Esophagus squamous epithelium (tissue), 5 donors: ENCODE measurements at regions not wholly inside any gene's neighbourhood (a gene's known extent, or its start where the extent isn't known, plus 50 kb on each side); places are given as distances from the start of the nearest gene placed in this dataset.

Experiments
- DNase-seq: peaks from one replicate; lab custom pipeline; 2025; lab: John Stamatoyannopoulos, UW
- H3K27ac ChIP-seq, 4 donors: fragments of 200-600 bp; sonication (generic); one replicate each; pipeline ENCODE4 v1.5.1; 2016 to 2019; ENCODE audit warnings: mild to moderate bottlenecking in 1 of 4
- H3K27me3 ChIP-seq, 4 donors: fragments of 200-600 bp; sonication (generic); 1 replicate in 3 of 4; 2 replicates in 1 of 4; pipeline versions ENCODE4 v1.5.1 to v1.6.0; 2017 to 2021; ENCODE audit warnings: antibody characterized with exemption in 1 of 4
- H3K36me3 ChIP-seq, 3 donors: fragments of 200-600 bp; sonication (generic); one replicate each; pipeline ENCODE4 v1.5.1; 2016 to 2019
- H3K4me1 ChIP-seq, 3 donors: fragments of 200-600 bp; sonication (generic); one replicate each; pipeline ENCODE4 v1.5.1; 2017 to 2019
- H3K4me3 ChIP-seq, 4 donors: fragments of 200-600 bp; sonication (generic); 1 replicate in 3 of 4; 2 replicates in 1 of 4; pipeline ENCODE4 v1.5.1; 2016 to 2019; ENCODE audit warnings: mild to moderate bottlenecking in 2 of 4, moderate library complexity in 1 of 4
- H3K9me3 ChIP-seq, 3 donors: fragments of 200-600 bp; sonication (generic); one replicate each; pipeline ENCODE4 v1.5.1; 2016 to 2019
- POLR2A ChIP-seq, 4 donors: fragments of 450-650 bp; IDR thresholded peaks; one replicate each; pipeline ENCODE4 v1.6.1; 2017; ENCODE audit warnings: antibody characterized with exemption in 4 of 4, mild to moderate bottlenecking in 4 of 4, moderate library complexity in 3 of 4
- WGBS, 2 donors: methylation state at CpG; one replicate each; pipeline ENCODE4 v1.1.5; 2018; 5-methylcytosine and 5-hydroxymethylcytosine counted together
- intact Hi-C: fragments of 100-400 bp; cut with DNase I; formaldehyde crosslinking; loops from one replicate; pipeline ENCODE4 v1.15.0; 2022
- TF ChIP-seq, protein P1 (sequence below), 6 experiments: fragments of 450-650 bp in 4 of 6; fragments of 200-600 bp in 2 of 6; sonication (generic) in 2 of 6; IDR thresholded peaks; one replicate each; pipeline ENCODE4 v1.5.1; 2016 to 2019; ENCODE audit warnings: antibody characterized with exemption in 6 of 6, mild to moderate bottlenecking in 4 of 6, moderate library complexity in 4 of 6
- donor health status: DM: yes; HTN: yes; CAD: no.

DNA sequence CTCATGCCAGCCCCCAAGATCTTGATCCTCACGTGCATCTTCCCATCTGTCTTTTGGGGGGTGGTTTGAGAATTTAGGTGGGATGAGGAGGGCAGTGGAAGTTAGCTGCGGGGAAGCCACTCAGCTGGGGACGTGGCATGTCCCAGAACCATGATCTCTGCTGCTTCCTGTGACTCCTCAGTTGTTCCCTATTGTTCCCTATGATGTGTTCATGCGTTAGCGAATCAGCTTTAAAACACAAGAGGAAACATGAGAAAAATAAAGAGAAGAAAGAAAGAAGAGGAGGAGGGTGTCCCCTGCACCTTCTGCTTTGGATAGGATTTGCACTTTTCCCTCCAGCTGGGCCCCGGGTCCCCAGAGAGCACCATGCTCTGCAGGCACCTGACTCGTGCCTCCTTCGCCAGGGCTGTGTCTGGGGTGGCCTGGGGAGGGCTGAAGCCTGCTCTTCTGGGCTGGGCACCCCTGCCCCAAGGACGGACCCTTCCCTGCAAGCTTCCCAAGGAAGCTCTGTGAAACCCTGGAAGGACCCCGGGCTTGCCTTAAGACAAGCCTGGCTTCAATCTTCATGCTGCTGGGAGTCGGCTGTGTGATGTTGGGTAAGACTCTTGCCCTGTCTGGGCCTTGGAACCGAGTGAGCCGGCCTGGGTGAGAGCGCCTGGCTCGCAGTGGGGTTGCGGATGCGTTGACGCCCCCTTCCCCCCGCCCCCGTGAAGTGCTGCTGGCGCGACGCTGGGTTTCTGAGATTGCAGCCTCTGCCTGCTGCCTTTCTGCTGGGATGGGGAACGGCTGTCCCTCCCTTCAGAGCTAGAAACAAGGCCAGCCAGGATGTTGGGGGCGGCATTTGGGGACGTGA lies 62.8 kb upstream of the CIBAR2 start:
- H3K27me3 ChIP-seq = peaks cover 0 to 85% (median 3%) of the 10 kb centered on the region in 4 donors
- DNase-seq = no peak
- 54 to 60% methylated on average over 10 to 18 of the region's 26 CpGs for WGBS, 2 donors
- H3K36me3 ChIP-seq = no peaks in the 10 kb centered on the region
- TF ChIP-seq POLR2A (IDR thresholded peaks at IDR 0.05) = no peak
- TF ChIP-seq, protein P1, sequence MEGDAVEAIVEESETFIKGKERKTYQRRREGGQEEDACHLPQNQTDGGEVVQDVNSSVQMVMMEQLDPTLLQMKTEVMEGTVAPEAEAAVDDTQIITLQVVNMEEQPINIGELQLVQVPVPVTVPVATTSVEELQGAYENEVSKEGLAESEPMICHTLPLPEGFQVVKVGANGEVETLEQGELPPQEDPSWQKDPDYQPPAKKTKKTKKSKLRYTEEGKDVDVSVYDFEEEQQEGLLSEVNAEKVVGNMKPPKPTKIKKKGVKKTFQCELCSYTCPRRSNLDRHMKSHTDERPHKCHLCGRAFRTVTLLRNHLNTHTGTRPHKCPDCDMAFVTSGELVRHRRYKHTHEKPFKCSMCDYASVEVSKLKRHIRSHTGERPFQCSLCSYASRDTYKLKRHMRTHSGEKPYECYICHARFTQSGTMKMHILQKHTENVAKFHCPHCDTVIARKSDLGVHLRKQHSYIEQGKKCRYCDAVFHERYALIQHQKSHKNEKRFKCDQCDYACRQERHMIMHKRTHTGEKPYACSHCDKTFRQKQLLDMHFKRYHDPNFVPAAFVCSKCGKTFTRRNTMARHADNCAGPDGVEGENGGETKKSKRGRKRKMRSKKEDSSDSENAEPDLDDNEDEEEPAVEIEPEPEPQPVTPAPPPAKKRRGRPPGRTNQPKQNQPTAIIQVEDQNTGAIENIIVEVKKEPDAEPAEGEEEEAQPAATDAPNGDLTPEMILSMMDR (IDR thresholded peaks at IDR 0.05) = no peak
- intact Hi-C loops = no loop called here
- no peak overlapping the region for H3K27ac ChIP-seq
- H3K4me3 ChIP-seq = no peak overlapping the region
- H3K9me3 ChIP-seq = no peaks in the 10 kb centered on the region
- H3K4me1 ChIP-seq = peaks cover 6 to 71% (median 17%) of the 10 kb centered on the region in 3 donors

DNA sequence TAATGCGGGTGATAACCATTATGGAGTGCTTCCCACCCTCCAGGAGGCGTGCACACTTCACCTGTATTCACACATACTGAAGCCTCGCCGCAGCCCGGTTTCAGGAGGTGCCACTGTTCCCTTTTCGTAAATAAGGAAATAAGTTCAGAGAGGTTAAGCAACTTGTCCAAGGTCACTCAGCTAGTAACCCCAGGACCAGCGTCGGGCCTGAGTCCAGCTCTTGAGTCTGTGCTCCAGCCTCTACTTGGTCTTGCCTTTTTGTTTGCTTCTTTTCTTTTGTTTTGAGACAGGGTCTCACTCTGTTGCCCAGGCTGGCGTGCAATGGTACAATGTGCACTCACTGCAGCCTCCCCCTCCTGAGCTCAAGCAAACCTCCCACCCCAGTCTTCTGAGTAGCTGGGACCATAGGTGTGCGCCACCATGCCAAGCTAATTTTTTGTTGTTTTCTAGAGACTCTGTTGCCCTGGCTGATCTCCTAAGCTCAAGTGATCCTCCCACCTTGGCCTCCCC lies 63.5 kb upstream of the CIBAR2 start:
- Histone ChIP-seq H3K4me3 (no peak overlapping the region), H3K27ac (no peak overlapping the region), H3K4me1 (peaks cover 0 to 64% (median 10%) of the 10 kb centered on the region in 3 donors), H3K36me3 (no peaks in the 10 kb centered on the region), H3K27me3 (peaks cover 0 to 82% (median 0%) of the 10 kb centered on the region in 4 donors), H3K9me3 (no peaks in the 10 kb centered on the region)
- 76 to 80% methylated on average over 9 to 10 of the region's 10 CpGs for WGBS, 2 donors
- DNase-seq = no peak
- TF ChIP-seq, protein P1 (IDR thresholded peaks at IDR 0.05) = no peak
- TF ChIP-seq POLR2A (IDR thresholded peaks at IDR 0.05) = no peak
- intact Hi-C loops = no loop called here

DNA sequence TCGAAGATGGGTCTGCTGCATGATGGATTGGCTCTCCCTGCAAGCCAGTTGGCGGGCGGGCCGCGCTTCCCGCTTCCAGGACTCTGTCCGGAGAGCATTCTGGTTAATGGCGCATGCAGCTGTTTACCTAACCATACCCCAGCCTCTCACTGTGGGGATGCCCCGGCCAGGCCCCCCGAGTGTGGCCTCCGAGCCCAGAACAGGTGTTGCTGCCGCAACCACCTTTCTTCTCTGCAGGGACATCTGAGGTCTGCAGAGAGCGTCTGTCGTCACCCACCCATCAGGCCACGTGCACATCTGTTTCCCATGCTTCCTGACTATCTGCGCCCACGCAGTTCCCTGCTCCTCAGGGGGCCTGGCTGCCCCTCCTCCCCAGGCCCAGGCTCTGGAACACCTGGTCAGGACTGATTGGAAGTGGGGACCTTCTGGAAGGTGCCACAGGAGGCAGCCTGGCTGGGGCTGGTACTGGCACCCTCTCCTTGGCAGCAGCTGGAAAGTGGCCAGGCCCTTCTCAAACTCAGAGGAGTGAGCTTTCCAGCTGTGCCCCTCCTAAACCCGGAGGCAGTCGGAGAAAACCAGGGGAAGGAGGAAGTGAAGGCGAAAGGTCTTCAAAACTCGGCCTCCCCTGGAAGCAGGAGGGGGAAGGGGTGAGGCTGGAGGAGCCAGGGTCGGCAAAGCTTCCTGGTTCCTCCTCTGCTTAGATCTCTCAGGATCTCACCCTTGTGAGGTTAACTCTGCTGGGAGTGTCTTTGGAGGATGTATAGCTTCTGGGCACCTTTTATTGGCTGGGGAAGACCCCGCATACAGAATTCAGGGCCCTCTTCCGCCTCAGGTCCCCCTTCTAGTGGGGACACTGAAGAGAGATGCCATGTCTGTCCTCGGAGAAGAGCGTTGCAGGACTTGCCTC lies 64.5 kb upstream of the CIBAR2 start:
- intact Hi-C loops = no loop called here
- Histone ChIP-seq H3K27me3 (peaks cover 0 to 72% (median 0%) of the 10 kb centered on the region in 4 donors), H3K4me1 (peaks cover 0 to 54% (median 10%) of the 10 kb centered on the region in 3 donors), H3K9me3 (no peaks in the 10 kb centered on the region), H3K36me3 (no peaks in the 10 kb centered on the region), H3K27ac (no peak overlapping the region), H3K4me3 (no peak overlapping the region)
- TF ChIP-seq, protein P1 (IDR thresholded peaks at IDR 0.05) = no peak
- no peak for TF ChIP-seq POLR2A (IDR thresholded peaks at IDR 0.05)
- WGBS, 2 donors = 57 to 69% methylated on average over 17 to 26 of the region's 26 CpGs
- DNase-seq = no peak

DNA sequence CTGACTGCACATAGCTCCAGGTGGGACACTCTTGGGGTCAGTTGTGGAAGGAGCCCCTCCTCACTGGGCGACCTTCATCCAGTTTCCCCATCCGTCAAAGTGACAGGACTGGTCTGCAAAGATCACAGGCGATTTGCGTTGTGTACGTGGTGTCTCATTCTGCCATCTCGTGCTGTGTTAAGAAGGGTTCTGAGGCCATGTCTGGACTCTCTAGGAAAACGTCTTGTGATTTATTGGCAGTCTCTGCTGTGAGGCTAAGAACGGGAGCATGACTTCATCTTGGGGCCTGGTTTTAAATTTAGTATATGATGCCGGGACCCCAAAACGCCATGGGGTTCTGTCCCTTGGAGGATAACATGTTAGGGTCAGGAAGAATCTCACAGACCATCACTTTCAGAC lies 65.2 kb upstream of the CIBAR2 start:
- Histone ChIP-seq H3K36me3 (no peaks in the 10 kb centered on the region), H3K4me1 (peaks cover 0 to 48% (median 10%) of the 10 kb centered on the region in 3 donors), H3K27me3 (peaks cover 0 to 65% (median 0%) of the 10 kb centered on the region in 4 donors), H3K4me3 (no peak overlapping the region), H3K9me3 (no peaks in the 10 kb centered on the region), H3K27ac (no peak overlapping the region)
- 75 to 87% methylated on average over 3 to 10 of the region's 10 CpGs for WGBS, 2 donors
- TF ChIP-seq, protein P1 (IDR thresholded peaks at IDR 0.05) = no peak
- TF ChIP-seq POLR2A (IDR thresholded peaks at IDR 0.05) = no peak
- intact Hi-C loops = no loop called here
- DNase-seq = no peak
